Astrocyte (in vitro differentiated cells and primary cell): ENCODE measurements at regions not wholly inside any gene's neighbourhood (a gene's known extent, or its start where the extent isn't known, plus 50 kb on each side); places are given as distances from the start of the nearest gene placed in this dataset.
"Not testable (repeated sequence)": the region's sequence is repeated elsewhere in the genome, so short reads cannot be mapped to it uniquely, and the experiment has no call there.

ENCODE experiments used
- DNase-seq: peaks from one replicate; pipeline ENCODE4 v3.0.0-alpha.2; 2010; ENCODE audit warnings: low read depth
- FAIRE-seq: peaks from 2 replicates; lab custom pipeline; 2011; peaks lifted over from hg19 to GRCh38; lab: Jason Lieb, UNC
- H2AFZ ChIP-seq: 2 replicates; pipeline ENCODE4 v1.6.0; 2012; ENCODE audit warnings: low read depth, low read length, inconsistent platforms
- H3K27ac ChIP-seq: 2 replicates; pipeline ENCODE4 v1.5.1; 2011; ENCODE audit warnings: low read depth, low read length, inconsistent platforms
- H3K27me3 ChIP-seq: 2 replicates; pipeline ENCODE4 v1.6.0; 2011; ENCODE audit warnings: low read length, inconsistent platforms; ENCODE audit not compliant: insufficient read depth
- H3K36me3 ChIP-seq: 2 replicates; pipeline ENCODE4 v1.5.1; 2011; ENCODE audit warnings: low read length, inconsistent platforms; ENCODE audit not compliant: insufficient read depth
- H3K4me1 ChIP-seq: 2 replicates; pipeline ENCODE4 v1.5.1; 2011; ENCODE audit warnings: low read length, inconsistent platforms; ENCODE audit not compliant: insufficient read depth
- H3K4me2 ChIP-seq: 2 replicates; pipeline ENCODE4 v1.6.0; 2012; ENCODE audit warnings: low read length, inconsistent platforms
- H3K4me3 ChIP-seq: 2 replicates; pipeline ENCODE4 v1.5.1; 2011; ENCODE audit warnings: low read depth, mild to moderate bottlenecking, low read length, inconsistent platforms; ENCODE audit not compliant: insufficient read depth
- H3K79me2 ChIP-seq: 2 replicates; pipeline ENCODE4 v1.6.0; 2012; ENCODE audit warnings: mild to moderate bottlenecking, low read length, inconsistent platforms; ENCODE audit not compliant: insufficient read depth
- H3K9ac ChIP-seq: 2 replicates; pipeline ENCODE4 v1.6.0; 2012; ENCODE audit warnings: mild to moderate bottlenecking, low read length, inconsistent platforms
- H3K9me3 ChIP-seq: 2 replicates; pipeline ENCODE4 v1.5.1; 2012; ENCODE audit warnings: low read depth, mild to moderate bottlenecking, low read length, inconsistent platforms; ENCODE audit not compliant: insufficient read depth
- H4K20me1 ChIP-seq: 2 replicates; pipeline ENCODE4 v1.6.0; 2012; ENCODE audit warnings: low read length, inconsistent platforms; ENCODE audit not compliant: insufficient read depth
- H3K27ac Mint-ChIP-seq: one replicate; pipeline ENCODE4 v1.8.0; 2021; ENCODE audit warnings: mild to moderate bottlenecking, mixed read lengths; ENCODE audit not compliant: unreplicated experiment
- H3K27me3 Mint-ChIP-seq: one replicate; pipeline ENCODE4 v1.8.0; 2021; ENCODE audit warnings: low read depth, mixed read lengths; ENCODE audit not compliant: unreplicated experiment
- H3K36me3 Mint-ChIP-seq: one replicate; pipeline ENCODE4 v1.8.0; 2021; ENCODE audit warnings: low read depth, mixed read lengths; ENCODE audit not compliant: unreplicated experiment
- H3K4me1 Mint-ChIP-seq: one replicate; pipeline ENCODE4 v1.8.0; 2021; ENCODE audit warnings: low read depth, mixed read lengths; ENCODE audit not compliant: unreplicated experiment
- H3K4me3 Mint-ChIP-seq: one replicate; pipeline ENCODE4 v1.8.0; 2021; ENCODE audit warnings: mild to moderate bottlenecking, moderate library complexity, mixed read lengths; ENCODE audit not compliant: unreplicated experiment
- H3K9me3 Mint-ChIP-seq: one replicate; pipeline ENCODE4 v1.8.0; 2021; ENCODE audit warnings: mild to moderate bottlenecking, mixed read lengths; ENCODE audit not compliant: unreplicated experiment
- CTCF ChIP-seq: IDR thresholded peaks from 2 replicates; pipeline ENCODE4 v1.5.1; 2011; ENCODE audit warnings: low read depth, mild to moderate bottlenecking, inconsistent platforms, low read length, moderate library complexity; ENCODE audit not compliant: insufficient read depth
- EZH2 ChIP-seq: IDR thresholded peaks from 2 replicates; pipeline ENCODE4 v1.6.1; 2012; ENCODE audit warnings: mild to moderate bottlenecking, low read length, inconsistent platforms; ENCODE audit not compliant: insufficient read depth

- no peaks in the 10 kb centered on the region for H3K27me3 ChIP-seq
- H3K27ac ChIP-seq: no peak overlapping the region
- Mint-ChIP-seq H3K27ac (no peak overlapping the region), H3K36me3 (no peaks in the 10 kb centered on the region), H3K9me3 (no peaks in the 10 kb centered on the region), H3K27me3 (peaks cover 15% of the 10 kb centered on the region), H3K4me1 (peaks cover 10% of the 10 kb centered on the region), H3K4me3 (no peak overlapping the region)
- H3K4me2 ChIP-seq: no peak overlapping the region
- H3K79me2 ChIP-seq: no peaks in the 10 kb centered on the region
- H3K4me3 ChIP-seq: no peak overlapping the region
- FAIRE-seq (no peak), DNase-seq (no peak)
- H2AFZ ChIP-seq: no peak overlapping the region
- H4K20me1 ChIP-seq: no peaks in the 10 kb centered on the region
- no peak overlapping the region for H3K9ac ChIP-seq
- peaks cover 6% of the 10 kb centered on the region for H3K4me1 ChIP-seq
- H3K36me3 ChIP-seq: no peaks in the 10 kb centered on the region
- H3K9me3 ChIP-seq: no peaks in the 10 kb centered on the region
- no peak for TF ChIP-seq EZH2
- no peak for TF ChIP-seq CTCF
Observed at GRCh38 chr12:96121271-96121711, 72.9 kb upstream of the ELK3 start.

DNA sequence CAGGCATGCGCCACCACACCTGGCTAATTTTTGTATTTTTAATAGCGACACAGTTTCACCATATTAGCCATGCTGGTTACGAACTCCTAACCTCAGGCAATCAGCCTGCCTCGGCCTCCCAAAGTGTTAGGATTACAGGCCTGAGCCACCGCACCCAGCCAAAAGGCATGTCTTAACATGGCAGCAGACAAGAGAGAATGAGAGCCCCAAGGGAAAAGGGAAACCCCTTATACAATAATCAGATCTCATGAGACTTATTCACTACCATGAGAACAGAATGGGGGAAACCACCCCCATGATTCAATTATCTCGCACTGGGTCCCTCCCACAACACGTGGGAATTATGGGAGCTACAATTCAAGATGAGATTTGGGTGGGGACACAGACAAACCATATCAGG lies 65.9 kb upstream of the ELK3 start:
- not testable (repeated sequence) for H3K9me3 ChIP-seq, H3K4me1 Mint-ChIP-seq, DNase-seq, FAIRE-seq, H3K4me2 ChIP-seq, H3K27me3 ChIP-seq, H3K4me3 Mint-ChIP-seq, H3K4me1 ChIP-seq, H3K79me2 ChIP-seq, H2AFZ ChIP-seq, H3K27ac ChIP-seq, H3K36me3 Mint-ChIP-seq, H3K9ac ChIP-seq, H3K27ac Mint-ChIP-seq, H3K9me3 Mint-ChIP-seq, H4K20me1 ChIP-seq, H3K36me3 ChIP-seq, H3K4me3 ChIP-seq
- H3K27me3 Mint-ChIP-seq: peaks cover 45% of the 10 kb centered on the region

DNA sequence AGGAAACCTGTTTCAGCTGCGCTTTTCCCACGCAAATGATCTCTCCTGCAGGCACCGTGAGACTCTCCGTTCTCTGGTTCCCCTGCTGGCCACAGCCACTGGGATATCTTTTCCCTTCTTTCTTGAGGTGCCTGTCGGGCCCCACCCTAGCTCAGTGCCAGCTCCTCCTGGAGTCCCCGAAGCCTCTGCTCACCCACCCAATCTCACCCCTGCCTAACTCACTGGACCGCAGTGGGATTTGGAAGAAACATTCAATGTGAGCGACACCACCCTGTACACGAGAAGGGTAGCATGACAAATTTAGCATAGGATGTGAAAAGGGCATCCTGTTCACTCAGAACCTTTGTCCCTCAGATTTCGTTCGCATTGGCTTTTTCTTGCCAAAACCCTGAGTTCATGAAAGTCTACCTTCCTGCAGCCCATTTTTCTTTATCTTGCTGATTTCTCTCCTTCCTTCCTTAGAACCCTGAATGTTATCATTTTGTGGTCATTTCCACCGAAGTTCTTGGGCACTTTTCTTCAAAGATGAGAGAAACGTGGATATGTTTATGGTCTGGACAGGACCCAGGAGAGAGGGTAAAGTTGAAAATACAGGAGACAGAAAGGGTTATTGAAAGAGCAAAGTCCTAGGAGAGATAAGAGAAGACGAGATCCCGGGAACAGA lies 63.6 kb upstream of the ELK3 start:
- H3K27me3 Mint-ChIP-seq: peaks cover 37% of the 10 kb centered on the region
- H3K9me3 Mint-ChIP-seq: peaks cover 4% of the 10 kb centered on the region
- H3K4me3 Mint-ChIP-seq: no peak overlapping the region
- peaks cover 9% of the 10 kb centered on the region for H3K27me3 ChIP-seq
- H3K4me2 ChIP-seq: no peak overlapping the region
- no peak overlapping the region for H3K27ac Mint-ChIP-seq
- H3K4me1 ChIP-seq: no peaks in the 10 kb centered on the region
- no peak overlapping the region for H3K27ac ChIP-seq
- no peaks in the 10 kb centered on the region for H3K9me3 ChIP-seq
- H3K79me2 ChIP-seq: no peaks in the 10 kb centered on the region
- H4K20me1 ChIP-seq: no peaks in the 10 kb centered on the region
- H3K36me3 Mint-ChIP-seq: peaks cover 4% of the 10 kb centered on the region
- FAIRE-seq (no peak), DNase-seq (no peak)
- no peaks in the 10 kb centered on the region for H3K4me1 Mint-ChIP-seq
- no peaks in the 10 kb centered on the region for H3K36me3 ChIP-seq
- no peak overlapping the region for H2AFZ ChIP-seq
- no peak for TF ChIP-seq EZH2
- no peak for TF ChIP-seq CTCF
- H3K4me3 ChIP-seq: no peak overlapping the region
- H3K9ac ChIP-seq: no peak overlapping the region
